ENCODE measurements at regions not wholly inside any gene's neighbourhood (a gene's known extent, or its start where the extent isn't known, plus 50 kb on each side); places are given as distances from the start of the nearest gene placed in this dataset.

DNA sequence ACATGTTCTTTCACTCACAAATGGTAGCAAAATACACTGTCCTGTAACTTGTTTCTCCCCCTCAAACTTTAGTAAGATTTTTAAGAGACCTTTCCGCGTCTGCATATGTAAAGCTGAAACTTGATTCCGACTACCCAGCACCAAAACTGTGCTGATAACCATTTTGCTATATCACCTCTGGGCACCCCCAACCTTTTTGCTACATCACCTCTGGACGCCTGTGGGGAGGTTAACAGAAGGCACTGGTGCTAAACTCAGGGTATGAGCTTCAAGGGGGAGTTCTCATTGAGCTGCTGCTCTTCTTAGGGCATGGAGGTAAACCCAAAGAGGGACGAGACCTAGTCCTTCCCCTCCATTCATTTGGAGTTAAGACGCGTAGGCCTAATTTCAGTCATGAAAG lies 67.6 kb upstream of the NFE2L3 start:
- Histone ChIP-seq H3K4me2 (replicated peaks; ENCODE audit: low read depth, low read length, poor library complexity, severe bottlenecking) (no peak overlapping the region), H3K79me2 (ENCODE audit: control insufficient read depth, insufficient read depth, low read length) (no peaks in the 10 kb centered on the region), H3K9ac (ENCODE audit: low read length) (no peak overlapping the region), H4K20me1 (ENCODE audit: control insufficient read depth, insufficient read depth, low read length, poor library complexity, severe bottlenecking) (no peaks in the 10 kb centered on the region), H3K4me1 (ENCODE audit: control insufficient read depth in 2 of 2, insufficient read depth in 2 of 2, low read length in 2 of 2) (peaks cover 8 to 9% of the 10 kb centered on the region in 2 donors), H3K36me3 (replicated peaks in 1 of 2; ENCODE audit: control extremely low read depth in 1 of 2, control insufficient read depth in 1 of 2, extremely low read depth in 1 of 2, insufficient read depth in 2 of 2, low read length in 1 of 2) (no peaks in the 10 kb centered on the region), H3K27ac (ENCODE audit: low read length in 2 of 2) (no peak overlapping the region), H3K27me3 (replicated peaks in 1 of 4; ENCODE audit: control extremely low read depth in 1 of 4, control insufficient read depth in 3 of 4, insufficient read depth in 4 of 4, low read length in 3 of 4) (peaks cover 0 to 14% (median 7%) of the 10 kb centered on the region in 4 experiments), H2AFZ (ENCODE audit: insufficient read depth, low read depth, low read length, poor library complexity, severe bottlenecking) (no peak overlapping the region), H3K9me3 (ENCODE audit: control extremely low read depth in 1 of 3, control insufficient read depth in 2 of 3, insufficient read depth in 1 of 3, low read length in 2 of 3) (peaks cover 0 to 8% (median 7%) of the 10 kb centered on the region in 3 donors), H3K4me3 (ENCODE audit: control extremely low read depth in 1 of 5, extremely low read depth in 1 of 5, insufficient read depth in 1 of 5, low read depth in 2 of 5, low read length in 4 of 5) (no peak overlapping the region)
- ATAC-seq (ENCODE audit: low read depth) (no peak), DNase-seq (no peak)
- Mint-ChIP-seq H3K4me1 (peaks cover 11% of the 10 kb centered on the region), H3K27me3 (peaks cover 25% of the 10 kb centered on the region), H3K9me3 (ENCODE audit: insufficient read depth) (peaks cover under 1% of the 10 kb centered on the region), H3K4me3 (no peak overlapping the region), H3K27ac (no peak overlapping the region)
- POLR2A ChIA-PET: no interaction called here
- intact Hi-C loops (cut with micrococcal nuclease): no loop called here
- TF ChIP-seq EZH2 (IDR thresholded peaks at IDR 0.05; ENCODE audit: borderline replicate concordance, insufficient read depth, low read depth, low read length, poor library complexity, severe bottlenecking): no peak
- 100% methylated on average over 2 of the region's 7 CpGs for WGBS (ENCODE audit: insufficient coverage)
- CTCF ChIA-PET: interaction anchor here (0.7 to 6.8 kb wide), 7 partner anchors 20 to 583 kb away, joined by 3 to 77 read pairs (median 3); no protein-coding TSS in a partner anchor

DNA sequence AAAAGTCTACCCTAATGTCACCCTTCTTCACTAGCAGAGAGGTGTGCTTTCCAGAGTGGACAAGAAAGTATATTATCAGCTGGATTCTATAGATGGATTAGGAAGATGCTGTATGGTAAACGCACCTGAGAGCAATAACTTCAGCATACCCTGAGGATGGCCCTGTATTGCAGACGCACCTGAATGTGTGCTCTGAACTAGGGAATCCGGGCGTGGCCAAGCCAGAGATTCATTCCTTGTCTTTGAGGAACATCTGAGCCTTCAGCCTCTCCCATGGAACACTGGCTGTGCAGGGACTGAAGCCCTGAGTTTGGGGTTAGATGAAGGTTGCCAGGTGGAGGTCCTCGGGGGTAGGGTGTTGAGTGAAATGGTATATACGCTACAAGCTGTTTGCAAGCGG lies 66.2 kb upstream of the NFE2L3 start:
- H3K4me1 Mint-ChIP-seq: peaks cover 17% of the 10 kb centered on the region
- peaks cover 0 to 10% (median 2%) of the 10 kb centered on the region in 4 experiments for H3K27me3 ChIP-seq (replicated peaks in 1 of 4; ENCODE audit: control extremely low read depth in 1 of 4, control insufficient read depth in 3 of 4, insufficient read depth in 4 of 4, low read length in 3 of 4)
- ChIA-PET POLR2A (no interaction called here), CTCF (interaction anchor here (0.7 to 1.6 kb wide), 3 partner anchors 10 to 113 kb away, joined by 3 to 5 read pairs (median 5); no protein-coding TSS in a partner anchor)
- no peak overlapping the region for H3K9ac ChIP-seq (ENCODE audit: low read length)
- no peak overlapping the region for H3K4me2 ChIP-seq (replicated peaks; ENCODE audit: low read depth, low read length, poor library complexity, severe bottlenecking)
- no peaks in the 10 kb centered on the region for H4K20me1 ChIP-seq (ENCODE audit: control insufficient read depth, insufficient read depth, low read length, poor library complexity, severe bottlenecking)
- H3K27ac Mint-ChIP-seq: no peak overlapping the region
- no peak overlapping the region for H3K4me3 Mint-ChIP-seq
- H3K79me2 ChIP-seq (ENCODE audit: control insufficient read depth, insufficient read depth, low read length): no peaks in the 10 kb centered on the region
- intact Hi-C loops (cut with micrococcal nuclease): no loop called here
- H3K4me1 ChIP-seq (ENCODE audit: control insufficient read depth in 2 of 2, insufficient read depth in 2 of 2, low read length in 2 of 2): peaks cover 13 to 18% of the 10 kb centered on the region in 2 donors
- TF ChIP-seq, protein P1, sequence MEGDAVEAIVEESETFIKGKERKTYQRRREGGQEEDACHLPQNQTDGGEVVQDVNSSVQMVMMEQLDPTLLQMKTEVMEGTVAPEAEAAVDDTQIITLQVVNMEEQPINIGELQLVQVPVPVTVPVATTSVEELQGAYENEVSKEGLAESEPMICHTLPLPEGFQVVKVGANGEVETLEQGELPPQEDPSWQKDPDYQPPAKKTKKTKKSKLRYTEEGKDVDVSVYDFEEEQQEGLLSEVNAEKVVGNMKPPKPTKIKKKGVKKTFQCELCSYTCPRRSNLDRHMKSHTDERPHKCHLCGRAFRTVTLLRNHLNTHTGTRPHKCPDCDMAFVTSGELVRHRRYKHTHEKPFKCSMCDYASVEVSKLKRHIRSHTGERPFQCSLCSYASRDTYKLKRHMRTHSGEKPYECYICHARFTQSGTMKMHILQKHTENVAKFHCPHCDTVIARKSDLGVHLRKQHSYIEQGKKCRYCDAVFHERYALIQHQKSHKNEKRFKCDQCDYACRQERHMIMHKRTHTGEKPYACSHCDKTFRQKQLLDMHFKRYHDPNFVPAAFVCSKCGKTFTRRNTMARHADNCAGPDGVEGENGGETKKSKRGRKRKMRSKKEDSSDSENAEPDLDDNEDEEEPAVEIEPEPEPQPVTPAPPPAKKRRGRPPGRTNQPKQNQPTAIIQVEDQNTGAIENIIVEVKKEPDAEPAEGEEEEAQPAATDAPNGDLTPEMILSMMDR (IDR thresholded peaks at IDR 0.05): no peak
- no peak for TF ChIP-seq EZH2 (IDR thresholded peaks at IDR 0.05; ENCODE audit: borderline replicate concordance, insufficient read depth, low read depth, low read length, poor library complexity, severe bottlenecking)
- H3K9me3 ChIP-seq (ENCODE audit: control extremely low read depth in 1 of 3, control insufficient read depth in 2 of 3, insufficient read depth in 1 of 3, low read length in 2 of 3): peaks cover 0 to 20% (median 13%) of the 10 kb centered on the region in 3 donors
- no peaks in the 10 kb centered on the region for H3K36me3 ChIP-seq (replicated peaks in 1 of 2; ENCODE audit: control extremely low read depth in 1 of 2, control insufficient read depth in 1 of 2, extremely low read depth in 1 of 2, insufficient read depth in 2 of 2, low read length in 1 of 2)
- DNase-seq: no peak
- H3K27me3 Mint-ChIP-seq: peaks cover 17% of the 10 kb centered on the region
- no peak overlapping the region for H3K4me3 ChIP-seq (ENCODE audit: control extremely low read depth in 1 of 5, extremely low read depth in 1 of 5, insufficient read depth in 1 of 5, low read depth in 2 of 5, low read length in 4 of 5)
- no peak overlapping the region for H3K27ac ChIP-seq (ENCODE audit: low read length in 2 of 2)
- WGBS (ENCODE audit: insufficient coverage): 96% methylated on average over 7 of the region's 7 CpGs
- H2AFZ ChIP-seq (ENCODE audit: insufficient read depth, low read depth, low read length, poor library complexity, severe bottlenecking): no peak overlapping the region
- peaks cover 3% of the 10 kb centered on the region for H3K9me3 Mint-ChIP-seq (ENCODE audit: insufficient read depth)
- no peak for ATAC-seq (ENCODE audit: low read depth)
